COLO668 (cell line): ENCODE measurements at regions not wholly inside any gene's neighbourhood (a gene's known extent, or its start where the extent isn't known, plus 50 kb on each side); places are given as distances from the start of the nearest gene placed in this dataset.

Source experiments
- DNase-seq: peaks from one replicate; lab custom pipeline; 2025; ENCODE audit not compliant: unreplicated experiment; lab: John Stamatoyannopoulos, UW

- DNase-seq: no peak
These were observed 71.4 kb upstream of the MAP1B start for GRCh38 chr5:72035831-72036230.

- DNase-seq: no peak
These were observed 70.3 kb upstream of the MAP1B start for GRCh38 chr5:72036951-72037350.

- DNase-seq: no peak
These were observed 66.8 kb upstream of the MAP1B start for GRCh38 chr5:72040513-72040912.

- DNase-seq: no peak
These were observed 65.6 kb upstream of the MAP1B start for GRCh38 chr5:72041654-72042053.

- no peak for DNase-seq
These were observed 65.2 kb upstream of the MAP1B start for GRCh38 chr5:72042097-72042496.

- no peak for DNase-seq
These were observed 61.6 kb upstream of the MAP1B start for GRCh38 chr5:72045692-72046091.

GRCh38 chr5:72046106-72046505 lies 61.2 kb upstream of the MAP1B start:
- no peak for DNase-seq

- no peak for DNase-seq
These were observed 51.6 kb upstream of the MAP1B start for GRCh38 chr5:72055636-72056035.
